H9 (cell line): ENCODE measurements at regions not wholly inside any gene's neighbourhood (a gene's known extent, or its start where the extent isn't known, plus 50 kb on each side); places are given as distances from the start of the nearest gene placed in this dataset.

Experiments used
- DNase-seq: peaks from one replicate; pipeline ENCODE4 v3.0.0-alpha.2; 2017
- H2AFZ ChIP-seq: one replicate; pipeline ENCODE4 v1.6.1; 2013; ENCODE audit warnings: mild to moderate bottlenecking, low read length, control low read depth, moderate library complexity
- H2AK5ac ChIP-seq: 2 replicates; pipeline ENCODE4 v1.6.1; 2013; ENCODE audit warnings: low read length, control low read depth, mixed read lengths; ENCODE audit not compliant: insufficient read length
- H2BK120ac ChIP-seq: one replicate; pipeline ENCODE4 v1.6.1; 2013; ENCODE audit warnings: low read depth, mild to moderate bottlenecking, low read length, control low read depth, inconsistent platforms; ENCODE audit not compliant: poor library complexity, severe bottlenecking
- H2BK12ac ChIP-seq: 2 replicates; pipeline ENCODE4 v1.6.1; 2013; ENCODE audit warnings: low read length, control low read depth, mixed read lengths, low read depth; ENCODE audit not compliant: insufficient read length
- H2BK15ac ChIP-seq: 2 replicates; pipeline ENCODE4 v1.6.1; 2013; ENCODE audit warnings: low read depth, low read length, control low read depth
- H2BK20ac ChIP-seq: one replicate; pipeline ENCODE4 v1.6.1; 2013; ENCODE audit warnings: low read depth, mild to moderate bottlenecking, low read length, control low read depth, inconsistent platforms; ENCODE audit not compliant: poor library complexity, severe bottlenecking
- H2BK5ac ChIP-seq: 2 replicates; pipeline ENCODE4 v1.6.1; 2013; ENCODE audit warnings: low read length, control low read depth, mixed read lengths; ENCODE audit not compliant: insufficient read length
- H3K14ac ChIP-seq: 2 replicates; pipeline ENCODE4 v1.6.1; 2013; ENCODE audit warnings: low read length, control low read depth; ENCODE audit not compliant: insufficient read depth
- H3K18ac ChIP-seq: 2 replicates; pipeline ENCODE4 v1.6.1; 2013; ENCODE audit warnings: low read depth, mild to moderate bottlenecking, mixed read lengths, low read length, control low read depth; ENCODE audit not compliant: insufficient read length
- H3K23ac ChIP-seq: 2 replicates; pipeline ENCODE4 v1.6.1; 2013; ENCODE audit warnings: low read length, control low read depth, mixed read lengths, low read depth; ENCODE audit not compliant: insufficient read length
- H3K23me2 ChIP-seq: 2 replicates; pipeline ENCODE4 v1.6.1; 2013; ENCODE audit warnings: low read depth, mild to moderate bottlenecking, mixed read lengths, low read length, control low read depth; ENCODE audit not compliant: insufficient read length, poor library complexity, severe bottlenecking
- H3K27ac ChIP-seq: 2 replicates; pipeline ENCODE4 v1.5.1; 2013; ENCODE audit warnings: low read length, control low read depth, mixed read lengths, low read depth; ENCODE audit not compliant: insufficient read length
- H3K27me3 ChIP-seq: 2 replicates; pipeline ENCODE4 v1.6.1; 2013; ENCODE audit warnings: low read length, control low read depth, inconsistent platforms; ENCODE audit not compliant: insufficient read depth
- H3K4ac ChIP-seq: 2 replicates; pipeline ENCODE4 v1.6.1; 2013; ENCODE audit warnings: low read depth, mild to moderate bottlenecking, control low read depth, inconsistent platforms, low read length, moderate library complexity
- H3K4me1 ChIP-seq: 2 replicates; pipeline ENCODE4 v1.6.1; 2013; ENCODE audit warnings: low read length, control low read depth, inconsistent platforms; ENCODE audit not compliant: insufficient read depth
- H3K4me2 ChIP-seq: 2 replicates; pipeline ENCODE4 v1.6.1; 2013; ENCODE audit warnings: low read length, control low read depth, mixed read lengths; ENCODE audit not compliant: insufficient read length, insufficient read depth
- H3K56ac ChIP-seq: 2 replicates; pipeline ENCODE4 v1.6.1; 2013; ENCODE audit warnings: low read depth, mild to moderate bottlenecking, mixed read lengths, low read length, control low read depth; ENCODE audit not compliant: insufficient read length
- H3K79me1 ChIP-seq: 2 replicates; pipeline ENCODE4 v1.6.1; 2013; ENCODE audit warnings: low read depth, mild to moderate bottlenecking, moderate library complexity, low read length, control low read depth, inconsistent platforms; ENCODE audit not compliant: insufficient read depth, poor library complexity, severe bottlenecking
- H3K79me2 ChIP-seq: 2 replicates; pipeline ENCODE4 v1.6.1; 2013; ENCODE audit warnings: low read length, control low read depth, inconsistent platforms; ENCODE audit not compliant: insufficient read depth
- H3K9ac ChIP-seq: 2 replicates; pipeline ENCODE4 v1.6.1; 2013; ENCODE audit warnings: low read length, control low read depth, mixed read lengths; ENCODE audit not compliant: insufficient read length; ENCODE audit errors: extremely low read depth
- H3K9me3 ChIP-seq: one replicate; pipeline ENCODE4 v1.6.1; 2013; ENCODE audit warnings: low read depth, low read length, inconsistent platforms; ENCODE audit not compliant: control insufficient read depth
- H3T11ph ChIP-seq: one replicate; pipeline ENCODE4 v1.6.1; 2013; ENCODE audit warnings: mild to moderate bottlenecking, low read length, control low read depth, inconsistent platforms
- H4K20me1 ChIP-seq: one replicate; pipeline ENCODE4 v1.6.1; 2013; ENCODE audit not compliant: control insufficient read depth, insufficient read length, insufficient read depth
- H4K5ac ChIP-seq: 2 replicates; pipeline ENCODE4 v1.6.1; 2013; ENCODE audit warnings: low read depth, mild to moderate bottlenecking, mixed read lengths, low read length, control low read depth; ENCODE audit not compliant: insufficient read length
- H4K8ac ChIP-seq: replicated peaks from 2 replicates; pipeline ENCODE4 v1.6.1; 2013; ENCODE audit warnings: low read length, control low read depth, mixed read lengths, low read depth; ENCODE audit not compliant: insufficient read length
- H4K91ac ChIP-seq: 2 replicates; pipeline ENCODE4 v1.6.1; 2013; ENCODE audit warnings: low read depth, mild to moderate bottlenecking, moderate library complexity, mixed read lengths, low read length, control low read depth; ENCODE audit not compliant: insufficient read length
- H3K27ac Mint-ChIP-seq, 3 experiments: 2 replicates in 2 of 3; 3 replicates in 1 of 3; pipeline ENCODE4 v1.8.0; 2020 to 2021; ENCODE audit warnings: mixed read lengths in 3 of 3, mild to moderate bottlenecking in 1 of 3, moderate library complexity in 1 of 3
- H3K27me3 Mint-ChIP-seq: 2 replicates; pipeline ENCODE4 v1.8.0; 2021; ENCODE audit warnings: low read depth, mild to moderate bottlenecking, moderate library complexity, mixed read lengths
- H3K36me3 Mint-ChIP-seq, 3 experiments: 2 replicates in 2 of 3; 3 replicates in 1 of 3; pipeline ENCODE4 v1.8.0; 2020 to 2021; ENCODE audit warnings: low read depth in 3 of 3, mixed read lengths in 3 of 3; ENCODE audit not compliant: insufficient read depth in 1 of 3
- H3K4me1 Mint-ChIP-seq, 2 experiments: 2 replicates each; pipeline ENCODE4 v1.8.0; 2020; ENCODE audit warnings: mixed read lengths in 2 of 2
- H3K4me3 Mint-ChIP-seq, 2 experiments: 2 replicates in 1 of 2; 3 replicates in 1 of 2; pipeline ENCODE4 v1.8.0; 2020 to 2021; ENCODE audit warnings: mild to moderate bottlenecking in 2 of 2, mixed read lengths in 2 of 2, moderate library complexity in 1 of 2
- H3K9me3 Mint-ChIP-seq, 2 experiments: 2 replicates in 1 of 2; 3 replicates in 1 of 2; pipeline ENCODE4 v1.8.0; 2020; ENCODE audit warnings: mild to moderate bottlenecking in 2 of 2, mixed read lengths in 2 of 2, moderate library complexity in 1 of 2
- WGBS: extraction: QIAGEN DNeasy Blood & Tissue Kit; methylation state at CpG from one replicate; pipeline ENCODE4 v1.1.7; 2013; ENCODE audit warnings: missing lambda C conversion rate, low lambda C conversion rate, mixed read lengths; ENCODE audit not compliant: insufficient read length; ENCODE audit errors: extremely low coverage; 5-methylcytosine and 5-hydroxymethylcytosine counted together
- TF ChIP-seq, protein P1 (sequence below): fragments of 200-600 bp; sonication (generic); conservative IDR thresholded peaks from 3 replicates; pipeline ENCODE4 v1.8.0; 2021; ENCODE audit warnings: antibody characterized with exemption, mild to moderate bottlenecking

DNA sequence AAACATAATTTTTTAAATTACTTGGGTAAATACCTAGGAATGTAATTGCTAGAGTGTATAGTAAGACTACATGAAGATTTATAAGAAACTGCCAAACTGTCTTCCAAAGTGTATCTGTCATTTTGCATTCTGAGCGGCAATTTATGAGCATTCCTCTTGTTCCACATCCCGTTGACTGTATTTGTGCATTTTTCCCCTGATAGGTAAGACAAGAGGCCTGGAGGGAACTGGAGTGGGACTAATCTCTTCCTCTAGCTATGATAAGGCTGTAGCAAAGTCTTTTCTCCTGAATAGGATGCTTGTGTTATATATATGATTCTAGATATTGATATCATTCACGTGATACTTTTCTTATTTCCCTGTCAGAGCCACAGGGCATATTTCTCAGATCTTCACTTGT, 1557.5 kb downstream of the GRIK2 start:
- Histone ChIP-seq H3K18ac (no peak overlapping the region), H3K79me1 (no peaks in the 10 kb centered on the region), H3K4me1 (no peaks in the 10 kb centered on the region), H3K27ac (no peak overlapping the region), H4K8ac (no peak overlapping the region), H2BK15ac (no peak overlapping the region), H3T11ph (no peak overlapping the region), H2BK12ac (no peak overlapping the region), H3K27me3 (no peaks in the 10 kb centered on the region), H3K9ac (no peak overlapping the region), H4K20me1 (no peaks in the 10 kb centered on the region), H3K14ac (no peak overlapping the region), H4K91ac (no peak overlapping the region), H2BK20ac (no peak overlapping the region), H3K4me2 (no peak overlapping the region), H4K5ac (no peak overlapping the region), H3K23me2 (no peaks in the 10 kb centered on the region), H3K56ac (no peak overlapping the region), H3K23ac (no peak overlapping the region), H2AFZ (no peak overlapping the region), H3K4ac (no peak overlapping the region), H3K9me3 (no peaks in the 10 kb centered on the region), H3K79me2 (no peaks in the 10 kb centered on the region), H2BK120ac (no peak overlapping the region), H2BK5ac (no peak overlapping the region), H2AK5ac (no peak overlapping the region)
- Mint-ChIP-seq H3K9me3 (no peaks in the 10 kb centered on the region), H3K27ac (no peak overlapping the region), H3K4me3 (no peak overlapping the region), H3K27me3 (no peaks in the 10 kb centered on the region), H3K36me3 (no peaks in the 10 kb centered on the region), H3K4me1 (no peaks in the 10 kb centered on the region)
- no peak for DNase-seq
- TF ChIP-seq, protein P1, sequence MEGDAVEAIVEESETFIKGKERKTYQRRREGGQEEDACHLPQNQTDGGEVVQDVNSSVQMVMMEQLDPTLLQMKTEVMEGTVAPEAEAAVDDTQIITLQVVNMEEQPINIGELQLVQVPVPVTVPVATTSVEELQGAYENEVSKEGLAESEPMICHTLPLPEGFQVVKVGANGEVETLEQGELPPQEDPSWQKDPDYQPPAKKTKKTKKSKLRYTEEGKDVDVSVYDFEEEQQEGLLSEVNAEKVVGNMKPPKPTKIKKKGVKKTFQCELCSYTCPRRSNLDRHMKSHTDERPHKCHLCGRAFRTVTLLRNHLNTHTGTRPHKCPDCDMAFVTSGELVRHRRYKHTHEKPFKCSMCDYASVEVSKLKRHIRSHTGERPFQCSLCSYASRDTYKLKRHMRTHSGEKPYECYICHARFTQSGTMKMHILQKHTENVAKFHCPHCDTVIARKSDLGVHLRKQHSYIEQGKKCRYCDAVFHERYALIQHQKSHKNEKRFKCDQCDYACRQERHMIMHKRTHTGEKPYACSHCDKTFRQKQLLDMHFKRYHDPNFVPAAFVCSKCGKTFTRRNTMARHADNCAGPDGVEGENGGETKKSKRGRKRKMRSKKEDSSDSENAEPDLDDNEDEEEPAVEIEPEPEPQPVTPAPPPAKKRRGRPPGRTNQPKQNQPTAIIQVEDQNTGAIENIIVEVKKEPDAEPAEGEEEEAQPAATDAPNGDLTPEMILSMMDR = no peak
- no CpG with 5 or more reads among the region's 3 CpGs for WGBS
